HG03097 (cell line): ENCODE measurements at regions not wholly inside any gene's neighbourhood (a gene's known extent, or its start where the extent isn't known, plus 50 kb on each side); places are given as distances from the start of the nearest gene placed in this dataset.

Experiments used
- ATAC-seq: cut with Tn5 transposase; IDR thresholded peaks from one replicate; pipeline ENCODE4 v1.9.1; 2021; ENCODE audit not compliant: unreplicated experiment, low FRiP score

DNA sequence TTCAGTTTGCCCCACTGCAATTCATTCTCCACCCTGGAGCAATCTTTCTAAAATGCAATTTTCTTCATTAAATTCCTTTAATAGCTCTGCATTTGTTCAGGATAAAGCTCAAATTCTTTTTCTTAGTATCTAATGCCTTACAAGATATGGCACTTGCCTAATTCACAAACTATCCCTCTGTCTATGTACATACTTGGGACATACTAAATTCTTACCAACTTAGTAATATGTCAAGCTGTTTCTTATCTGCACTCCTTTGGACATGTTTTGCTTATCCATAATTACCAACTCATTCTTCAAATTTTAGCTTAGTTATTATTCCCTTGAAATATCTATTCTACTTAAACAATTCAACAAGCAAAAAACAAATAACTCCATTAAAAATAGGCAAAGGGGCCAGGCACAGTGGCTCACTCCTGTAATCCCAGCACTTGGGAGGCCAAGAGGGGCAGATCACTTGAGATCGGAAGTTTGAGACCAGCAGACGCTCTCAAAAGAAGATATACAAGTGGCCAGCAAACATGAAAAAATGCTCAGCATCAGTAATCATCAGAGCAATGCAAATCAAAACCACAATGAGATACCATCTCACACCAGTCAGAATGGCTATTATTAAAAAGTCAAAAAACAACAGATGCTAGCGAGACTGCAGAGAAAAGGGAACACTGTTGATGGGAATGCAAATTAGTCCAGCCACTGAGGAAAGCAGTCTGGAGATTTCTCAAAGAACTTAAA, 96.9 kb downstream of the FAM76B start:
- no peak for ATAC-seq

DNA sequence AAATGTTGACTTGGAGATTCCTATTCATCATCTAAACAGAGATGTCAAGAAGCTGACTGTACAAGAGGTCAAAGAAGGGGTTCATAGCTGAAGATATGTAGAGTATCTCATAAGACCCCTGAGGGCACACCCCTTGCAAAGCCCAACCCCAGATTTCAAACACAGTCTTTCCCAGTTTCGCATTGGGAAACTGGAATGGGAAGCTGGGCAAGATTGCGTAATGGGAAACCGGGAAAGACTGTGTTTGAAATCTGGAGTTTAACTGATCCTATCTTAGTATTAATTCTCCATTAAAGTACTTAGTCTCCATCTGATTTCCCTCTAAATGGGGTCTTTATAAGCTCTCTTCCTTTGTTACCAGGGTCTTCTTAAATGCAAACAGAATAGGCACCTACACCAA, 99.5 kb downstream of the FAM76B start:
- no peak for ATAC-seq

GRCh38 chr11:95688501-95689222, 100.9 kb downstream of the FAM76B start:
- ATAC-seq = no peak

DNA sequence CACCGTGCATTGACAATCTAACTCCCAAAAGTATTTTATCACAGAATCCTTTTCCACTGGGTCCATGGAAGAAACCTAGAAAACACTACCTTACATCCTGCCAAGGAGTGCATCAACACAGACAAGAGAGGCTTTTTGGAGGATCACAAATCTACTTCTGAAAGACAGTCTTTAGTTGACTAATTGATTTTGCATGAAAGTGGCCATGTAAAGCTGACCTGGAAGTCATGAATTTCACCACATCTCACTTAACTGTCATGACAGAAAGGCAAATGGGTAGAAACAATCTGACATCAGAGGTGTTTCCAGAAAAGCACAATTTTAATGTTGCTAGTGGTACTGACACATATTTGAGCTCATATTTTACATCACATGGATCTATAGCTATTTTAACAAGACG, 101.6 kb downstream of the FAM76B start:
- no peak for ATAC-seq

DNA sequence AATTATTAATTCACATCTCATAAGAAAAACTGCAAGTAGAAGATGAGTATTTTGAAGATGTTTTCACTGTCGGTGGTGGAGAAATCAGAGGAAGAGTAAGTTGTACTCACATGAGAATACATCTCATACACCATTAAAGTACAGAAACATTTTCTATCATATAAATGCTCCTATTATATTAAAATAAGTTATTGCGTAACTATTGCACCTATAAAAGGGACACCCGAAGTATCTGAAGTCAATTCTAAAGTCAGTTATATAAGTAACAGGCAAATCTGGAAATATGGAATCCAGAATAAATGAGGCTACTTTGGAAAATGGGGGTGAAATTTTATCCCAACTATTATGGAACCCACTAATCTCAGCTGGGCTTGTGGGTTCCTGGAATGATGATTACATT, 103.3 kb downstream of the FAM76B start:
- ATAC-seq = no peak

GRCh38 chr11:95684701-95685100, 104.9 kb downstream of the FAM76B start:
- no peak for ATAC-seq

DNA sequence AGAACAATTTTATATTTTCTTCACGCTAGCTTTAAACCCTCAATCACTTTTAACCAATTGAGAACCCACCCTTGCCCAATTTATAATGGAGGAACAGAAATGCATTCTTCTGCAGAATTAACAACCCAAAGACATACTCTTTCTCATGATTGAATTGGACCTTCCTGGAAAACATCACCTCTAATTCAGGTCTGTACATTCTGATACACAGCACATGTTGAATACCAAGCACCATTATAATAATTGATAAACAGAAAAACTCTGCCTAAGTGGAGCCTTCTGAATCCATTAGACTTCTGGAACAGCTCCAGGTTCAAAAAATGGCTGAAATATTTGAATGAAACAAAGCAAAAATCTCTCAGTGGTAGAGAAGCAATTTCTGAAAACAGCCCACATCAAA, 105.4 kb downstream of the FAM76B start:
- no peak for ATAC-seq

DNA sequence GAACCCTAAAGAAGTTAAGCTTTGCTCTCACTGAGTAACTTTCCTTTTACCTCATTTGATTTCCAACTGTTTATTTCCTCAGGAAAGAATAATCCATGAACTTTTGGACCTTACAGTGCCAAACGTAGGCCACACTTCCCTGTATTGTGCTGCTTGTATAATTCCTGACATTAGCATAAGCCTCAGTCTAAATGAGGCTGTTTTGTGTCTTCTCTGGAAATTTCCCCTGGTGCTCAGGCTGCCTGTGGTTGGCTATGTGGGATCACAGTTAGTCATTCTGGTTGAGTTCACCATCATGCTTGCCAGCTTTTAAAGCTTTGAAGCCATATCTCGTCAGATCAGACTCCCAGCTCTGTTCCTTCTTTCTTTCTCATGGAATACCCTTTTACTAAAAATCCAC, 107.0 kb downstream of the FAM76B start:
- ATAC-seq = no peak

DNA sequence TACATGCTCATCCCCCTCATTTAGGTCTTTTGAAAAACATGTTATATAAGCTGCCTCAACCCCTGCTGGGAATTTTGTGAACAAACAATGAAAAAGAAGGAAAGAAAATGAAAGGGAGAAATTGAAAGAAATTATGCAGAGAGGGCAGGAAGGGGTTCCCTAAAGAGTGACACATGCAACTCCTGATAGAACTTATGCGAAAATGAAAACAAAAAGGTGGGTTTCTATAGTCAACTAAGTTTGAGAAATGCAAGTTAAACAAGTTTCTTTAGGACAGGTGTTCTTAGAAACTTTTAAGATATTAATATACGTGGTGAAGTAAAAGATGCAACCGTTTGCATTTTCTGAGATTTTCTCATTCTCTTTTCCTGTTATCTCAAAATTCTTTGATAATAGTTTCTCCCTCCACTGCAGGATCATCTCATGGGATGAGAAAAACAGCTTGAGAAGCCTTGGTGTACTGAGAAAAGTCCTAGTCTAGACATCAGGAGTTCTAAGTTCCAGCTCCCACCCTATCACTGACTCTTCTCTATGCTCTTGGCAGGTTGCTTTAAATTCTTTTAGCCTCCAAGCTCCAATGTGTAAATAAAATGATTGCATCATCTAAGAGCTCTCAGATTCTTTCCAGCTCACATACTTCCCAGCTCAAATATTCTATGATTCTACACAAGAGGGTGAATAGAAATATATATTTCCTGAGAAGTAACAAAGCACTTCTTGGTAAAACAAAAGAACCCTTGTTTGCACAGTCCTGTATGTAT, 109.2 kb downstream of the FAM76B start:
- no peak for ATAC-seq

DNA sequence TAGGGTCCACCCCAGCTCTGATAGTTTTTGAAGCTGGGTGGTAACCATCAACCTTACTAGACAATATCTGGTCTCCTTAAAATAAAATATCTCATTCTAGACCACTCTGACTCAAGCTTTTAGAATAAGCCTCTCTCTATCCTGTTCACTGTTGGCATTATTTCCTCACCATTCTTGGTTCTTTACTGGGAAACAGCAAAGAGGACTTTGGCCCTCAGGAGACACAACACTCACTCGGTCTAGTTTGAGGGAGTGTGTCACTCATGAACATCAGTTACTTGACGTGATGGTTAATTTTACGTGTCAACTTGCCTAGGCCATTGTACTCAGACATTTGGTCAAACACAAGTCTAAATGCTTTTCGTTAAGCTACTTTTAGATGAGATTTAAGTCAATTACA, 110.6 kb downstream of the FAM76B start:
- no peak for ATAC-seq

- no peak for ATAC-seq
These were observed 113.3 kb downstream of the FAM76B start for GRCh38 chr11:95676308-95676707.

DNA sequence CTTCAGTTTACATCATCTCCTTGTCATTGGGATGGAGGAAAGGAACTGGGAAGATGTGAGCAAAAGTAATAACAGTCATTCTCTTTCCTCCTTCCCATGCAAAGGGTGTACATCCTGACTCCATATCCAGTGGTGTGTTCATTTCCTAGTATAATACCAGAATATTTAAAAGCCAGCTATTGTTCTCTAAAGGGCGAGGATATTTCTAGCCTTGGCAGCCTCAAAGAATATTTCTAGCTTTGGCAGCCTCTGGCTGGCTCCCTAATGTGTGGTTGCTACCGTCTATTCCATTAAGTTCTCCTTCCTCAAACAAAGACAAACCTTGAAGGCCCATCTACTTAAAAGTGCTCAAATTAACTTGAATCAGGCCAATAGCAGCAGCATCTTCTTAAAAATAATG, 114.0 kb downstream of the FAM76B start:
- no peak for ATAC-seq

DNA sequence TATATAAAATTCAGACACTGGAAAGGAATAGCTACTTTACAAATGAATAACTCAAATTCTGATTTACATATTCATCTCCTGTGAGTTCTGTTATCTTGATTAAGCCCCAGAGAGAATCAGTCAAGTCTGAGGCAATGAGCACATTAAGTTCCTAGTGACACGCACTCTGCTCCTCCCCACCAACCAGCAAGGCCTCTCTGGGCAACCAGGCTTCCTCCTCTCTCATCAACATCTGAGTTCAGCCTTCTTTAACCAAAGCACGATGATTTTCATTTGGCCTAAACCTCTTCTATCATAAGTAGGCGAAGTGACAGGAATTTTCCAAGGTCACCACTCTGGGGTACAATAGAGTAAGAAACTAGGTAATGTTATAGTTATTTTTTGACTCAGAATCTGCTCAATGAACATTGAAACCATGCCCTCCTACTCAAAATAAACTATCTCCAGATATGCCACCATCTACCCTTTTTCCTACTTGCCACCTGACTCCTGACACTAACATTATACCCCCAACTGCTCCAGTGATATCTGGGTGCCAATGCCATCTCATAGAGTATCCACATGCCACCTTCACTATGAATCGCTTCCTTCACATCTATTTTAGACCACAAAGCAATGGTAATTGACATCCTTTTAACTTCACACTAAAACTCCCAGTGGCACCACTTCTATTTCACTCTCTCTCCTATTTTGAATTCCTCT, 114.8 kb downstream of the FAM76B start:
- ATAC-seq = no peak

DNA sequence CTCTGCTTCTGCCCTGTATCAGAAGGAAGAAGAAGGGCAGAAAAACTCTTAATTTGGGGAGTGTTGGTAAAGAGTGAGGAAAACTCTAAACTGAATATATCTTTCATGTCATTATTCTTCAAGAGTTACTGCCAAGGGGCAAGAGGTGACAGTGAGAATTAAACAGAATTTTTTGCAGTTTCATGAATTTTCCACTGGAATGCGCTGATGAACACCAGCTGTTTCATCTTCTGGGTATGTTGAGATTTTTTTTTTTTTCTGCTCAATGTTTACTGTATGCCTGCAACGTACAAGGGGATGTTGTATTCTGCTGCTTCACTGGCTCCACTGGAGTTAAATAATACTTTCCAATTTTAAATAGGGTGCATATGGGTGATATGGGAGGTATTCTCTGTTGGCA, 117.8 kb downstream of the FAM76B start:
- no peak for ATAC-seq

DNA sequence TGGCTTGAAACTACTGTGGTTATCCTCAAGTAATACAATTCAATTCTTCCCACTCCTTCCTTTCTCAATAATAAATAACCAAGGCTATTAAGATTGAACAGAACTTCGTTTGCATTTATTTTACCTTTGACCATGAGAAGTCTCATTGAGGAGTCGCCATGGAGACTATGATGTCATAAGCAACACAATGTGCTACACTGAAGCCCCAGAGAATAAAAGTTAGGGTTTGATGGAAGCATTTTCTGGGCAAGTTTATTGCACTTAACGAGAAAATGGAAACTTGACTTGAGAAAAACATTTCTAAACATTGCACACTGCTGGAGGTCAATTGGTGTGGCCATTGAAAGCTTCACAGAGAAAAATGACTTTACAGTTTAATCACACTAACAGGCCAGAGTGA, 121.5 kb downstream of the FAM76B start:
- ATAC-seq = no peak

DNA sequence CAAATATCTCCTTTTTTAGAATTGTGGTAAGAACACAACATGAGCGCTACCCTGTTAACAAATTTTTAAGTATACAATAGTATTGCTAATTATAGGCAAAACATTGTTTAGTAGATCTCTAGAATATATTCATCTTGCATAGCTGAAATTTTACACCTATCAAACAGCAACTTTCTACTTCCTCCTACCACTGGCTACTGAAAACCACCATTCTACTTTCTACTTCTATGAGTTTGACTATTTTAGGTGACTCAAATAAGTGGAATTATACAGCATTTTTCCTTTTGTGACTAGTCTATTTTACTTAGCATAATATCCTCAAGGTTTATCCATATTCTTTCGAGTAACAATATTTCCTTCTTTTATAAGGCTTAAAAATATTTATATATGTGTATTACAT, 128.4 kb downstream of the FAM76B start:
- no peak for ATAC-seq

GRCh38 chr11:95660038-95660437, 129.5 kb downstream of the FAM76B start:
- ATAC-seq = no peak

- no peak for ATAC-seq
These were observed 130.5 kb downstream of the FAM76B start for GRCh38 chr11:95659088-95659487.

DNA sequence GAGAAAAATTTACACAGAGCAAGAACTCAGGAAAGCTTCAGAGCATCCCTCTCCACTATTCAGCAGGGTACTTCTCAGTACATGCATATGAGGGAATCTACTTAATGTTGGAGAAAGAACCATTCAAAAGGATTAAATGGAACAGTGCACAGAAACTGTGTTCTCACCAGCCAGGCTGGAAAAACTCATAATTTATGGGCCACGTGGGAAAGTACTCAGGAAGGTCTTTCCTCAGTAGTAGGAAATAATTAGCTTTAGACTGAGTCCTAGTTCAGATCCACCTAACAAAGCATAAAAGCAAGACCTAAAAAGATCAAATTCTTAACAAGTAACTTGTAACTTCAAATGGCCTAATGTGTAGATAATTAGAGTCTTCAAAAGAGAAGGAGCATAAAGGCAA, 134.0 kb downstream of the FAM76B start:
- no peak for ATAC-seq

- no peak for ATAC-seq
These were observed 135.9 kb downstream of the FAM76B start for GRCh38 chr11:95653680-95654079.

DNA sequence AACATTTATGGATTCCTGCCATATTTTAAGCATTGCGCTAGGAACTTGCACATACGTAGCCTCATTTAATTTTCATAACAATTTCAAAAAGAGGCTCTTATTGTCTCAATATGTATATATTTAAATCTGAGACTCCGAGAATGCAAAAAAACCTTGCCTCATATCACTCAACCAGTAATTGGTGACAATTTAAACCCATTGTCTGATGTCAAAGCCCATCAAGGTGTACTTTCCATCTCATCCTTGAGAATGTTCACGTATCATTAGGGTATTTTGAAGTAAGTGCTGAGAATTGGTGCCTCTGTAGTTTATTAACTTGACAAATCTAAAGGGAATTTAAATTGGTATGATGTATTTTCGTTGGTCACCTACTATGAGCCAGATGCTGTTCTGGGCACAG, 136.5 kb downstream of the FAM76B start:
- ATAC-seq = no peak
